ENCODE measurements at regions not wholly inside any gene's neighbourhood (a gene's known extent, or its start where the extent isn't known, plus 50 kb on each side); places are given as distances from the start of the nearest gene placed in this dataset.

DNA sequence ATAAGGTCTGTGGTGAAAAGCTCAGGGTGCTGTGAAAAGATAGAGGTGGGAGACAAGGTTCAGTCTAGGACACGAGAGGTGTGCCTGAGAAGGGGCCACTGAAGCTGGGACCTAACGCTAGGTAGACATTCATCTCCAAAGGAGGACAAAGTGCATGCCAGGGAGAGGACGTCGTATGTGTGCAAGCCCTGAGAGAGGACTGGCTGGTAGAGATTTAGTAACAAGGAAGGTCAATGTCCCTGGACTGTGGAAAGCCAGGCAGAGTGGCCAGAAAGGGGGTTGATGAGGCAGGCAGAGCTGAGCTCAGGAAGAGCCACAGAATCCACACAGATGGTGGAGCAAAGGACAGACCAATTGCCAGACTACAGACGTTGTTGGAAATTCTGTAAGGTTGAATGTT is 817.6 kb downstream of the CCSER2 start:
- intact Hi-C loops (cut with micrococcal nuclease): no loop called here
- DNase-seq (no peak), ATAC-seq (ENCODE audit: low read depth) (no peak)
- Histone ChIP-seq H3K27ac (ENCODE audit: insufficient read depth, low read length) (no peak overlapping the region), H2BK120ac (ENCODE audit: low read depth, low read length) (no peak overlapping the region), H3K36me3 (ENCODE audit: control insufficient read depth, insufficient read depth, low read length) (no peaks in the 10 kb centered on the region), H2AK5ac (ENCODE audit: low read depth, low read length) (no peak overlapping the region), H2AFZ (replicated peaks; ENCODE audit: low read length, poor library complexity) (no peak overlapping the region), H2BK20ac (ENCODE audit: low read depth, low read length) (no peak overlapping the region), H3K4ac (ENCODE audit: low read depth, low read length) (no peak overlapping the region), H4K91ac (ENCODE audit: insufficient read depth, low read depth, low read length) (no peak overlapping the region), H3K56ac (ENCODE audit: extremely low read depth, insufficient read depth, low read length) (no peak overlapping the region), H3K4me3 (ENCODE audit: insufficient read depth, low read depth, low read length) (no peak overlapping the region), H3K79me1 (ENCODE audit: low read depth in 1 of 2, low read length in 2 of 2) (no peaks in the 10 kb centered on the region), H2BK15ac (ENCODE audit: low read depth, low read length) (no peak overlapping the region), H3K9ac (ENCODE audit: low read depth, low read length) (no peak overlapping the region), H2BK5ac (ENCODE audit: low read depth, low read length, poor library complexity, severe bottlenecking) (no peak overlapping the region), H4K8ac (ENCODE audit: low read depth in 2 of 2, low read length in 2 of 2) (no peak overlapping the region), H3K27me3 (ENCODE audit: control insufficient read depth, insufficient read depth, low read length) (no peaks in the 10 kb centered on the region), H3K4me1 (ENCODE audit: control insufficient read depth, insufficient read depth, low read length) (no peaks in the 10 kb centered on the region), H3K18ac (ENCODE audit: low read depth, low read length) (no peak overlapping the region), H3K9me3 (ENCODE audit: control insufficient read depth, insufficient read depth, low read length) (peaks cover 13% of the 10 kb centered on the region), H3K9me1 (ENCODE audit: insufficient read depth, low read length) (no peaks in the 10 kb centered on the region), H4K20me1 (ENCODE audit: insufficient read depth, low read length) (no peaks in the 10 kb centered on the region), H3K23ac (ENCODE audit: low read depth, low read length) (no peak overlapping the region), H4K5ac (ENCODE audit: low read depth, low read length) (no peak overlapping the region), H2AK9ac (replicated peaks; ENCODE audit: low read depth, low read length, poor library complexity) (no peak overlapping the region), H3K14ac (replicated peaks; ENCODE audit: low read depth, low read length) (no peak overlapping the region), H3K4me2 (ENCODE audit: low read depth, low read length) (no peak overlapping the region)
- POLR2A ChIA-PET (ENCODE audit: unreplicated experiment): no interaction called here
- CTCF ChIA-PET: no interaction called here
- in situ Hi-C loops (cut with MboI; ENCODE audit: low sequenced_read_pairs): no loop called here
- no peak for TF ChIP-seq MAFK (IDR thresholded peaks at IDR 0.05; ENCODE audit: low read depth, low read length)
- TF ChIP-seq, protein P1, sequence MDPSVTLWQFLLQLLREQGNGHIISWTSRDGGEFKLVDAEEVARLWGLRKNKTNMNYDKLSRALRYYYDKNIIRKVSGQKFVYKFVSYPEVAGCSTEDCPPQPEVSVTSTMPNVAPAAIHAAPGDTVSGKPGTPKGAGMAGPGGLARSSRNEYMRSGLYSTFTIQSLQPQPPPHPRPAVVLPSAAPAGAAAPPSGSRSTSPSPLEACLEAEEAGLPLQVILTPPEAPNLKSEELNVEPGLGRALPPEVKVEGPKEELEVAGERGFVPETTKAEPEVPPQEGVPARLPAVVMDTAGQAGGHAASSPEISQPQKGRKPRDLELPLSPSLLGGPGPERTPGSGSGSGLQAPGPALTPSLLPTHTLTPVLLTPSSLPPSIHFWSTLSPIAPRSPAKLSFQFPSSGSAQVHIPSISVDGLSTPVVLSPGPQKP (IDR thresholded peaks at IDR 0.05; ENCODE audit: borderline replicate concordance, low read depth, low read length): no peak
- no peak for TF ChIP-seq CHD1 (IDR thresholded peaks at IDR 0.05; ENCODE audit: low read depth, low read length)
- 30% methylated on average over 2 of the region's 5 CpGs; no CpG with 5 or more reads in 1 of the 2 experiments for whole genome bisulfite sequencing, 2 experiments (ENCODE audit: extremely low coverage in 2 of 2, insufficient read length in 1 of 2)
- no TSS peak for BruUV-seq (replicated peaks)
- dilution Hi-C loops (cut with HindIII; ENCODE audit: low sequenced_read_pairs, unreplicated experiment): no loop called here
